MG63 (cell line): ENCODE measurements at regions not wholly inside any gene's neighbourhood (a gene's known extent, or its start where the extent isn't known, plus 50 kb on each side); places are given as distances from the start of the nearest gene placed in this dataset.

Experiments used
- DNase-seq: peaks from one replicate; pipeline ENCODE4 v3.0.0-alpha.2; 2020
- H3K27me3 ChIP-seq: fragments of 250-450 bp; sonication (Bioruptor Pico); 2 replicates; pipeline ENCODE4 v1.5.1; 2020; ENCODE audit warnings: mild to moderate bottlenecking, moderate library complexity
- H3K36me3 ChIP-seq: fragments of 250-450 bp; sonication (Bioruptor Pico); 2 replicates; pipeline ENCODE4 v1.5.1; 2020; ENCODE audit warnings: mild to moderate bottlenecking, moderate library complexity
- H3K4me3 ChIP-seq: fragments of 250-450 bp; sonication (Bioruptor Pico); 2 replicates; pipeline ENCODE4 v1.5.1; 2020; ENCODE audit warnings: mild to moderate bottlenecking, moderate library complexity
- H3K9me3 ChIP-seq: fragments of 250-450 bp; sonication (Bioruptor Pico); 2 replicates; pipeline ENCODE4 v1.5.1; 2020; ENCODE audit warnings: mild to moderate bottlenecking, moderate library complexity

DNA sequence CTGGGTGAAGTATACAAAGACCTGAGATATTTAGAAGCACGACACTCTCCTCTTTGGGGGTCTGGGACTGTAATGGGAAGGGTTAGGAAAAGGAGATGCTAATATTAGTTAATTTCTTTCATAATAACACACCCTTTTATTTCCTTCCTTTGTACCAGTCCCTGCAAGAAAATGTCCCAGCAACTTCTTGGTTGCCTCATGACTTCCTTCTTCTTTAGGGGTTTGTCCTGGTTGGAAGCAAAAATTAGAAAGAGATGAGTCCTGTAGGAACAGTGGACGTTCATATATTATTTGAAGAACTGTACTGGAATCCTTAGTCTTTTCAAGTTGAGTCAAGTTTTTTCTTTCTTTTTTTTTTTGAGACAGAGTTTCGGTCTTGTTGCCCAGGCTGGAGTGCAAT is 227.8 kb upstream of the TBL1XR1 start:
- H3K9me3 ChIP-seq: no peaks in the 10 kb centered on the region
- H3K4me3 ChIP-seq: no peak overlapping the region
- no peaks in the 10 kb centered on the region for H3K27me3 ChIP-seq
- H3K36me3 ChIP-seq: no peaks in the 10 kb centered on the region
- no peak for DNase-seq

DNA sequence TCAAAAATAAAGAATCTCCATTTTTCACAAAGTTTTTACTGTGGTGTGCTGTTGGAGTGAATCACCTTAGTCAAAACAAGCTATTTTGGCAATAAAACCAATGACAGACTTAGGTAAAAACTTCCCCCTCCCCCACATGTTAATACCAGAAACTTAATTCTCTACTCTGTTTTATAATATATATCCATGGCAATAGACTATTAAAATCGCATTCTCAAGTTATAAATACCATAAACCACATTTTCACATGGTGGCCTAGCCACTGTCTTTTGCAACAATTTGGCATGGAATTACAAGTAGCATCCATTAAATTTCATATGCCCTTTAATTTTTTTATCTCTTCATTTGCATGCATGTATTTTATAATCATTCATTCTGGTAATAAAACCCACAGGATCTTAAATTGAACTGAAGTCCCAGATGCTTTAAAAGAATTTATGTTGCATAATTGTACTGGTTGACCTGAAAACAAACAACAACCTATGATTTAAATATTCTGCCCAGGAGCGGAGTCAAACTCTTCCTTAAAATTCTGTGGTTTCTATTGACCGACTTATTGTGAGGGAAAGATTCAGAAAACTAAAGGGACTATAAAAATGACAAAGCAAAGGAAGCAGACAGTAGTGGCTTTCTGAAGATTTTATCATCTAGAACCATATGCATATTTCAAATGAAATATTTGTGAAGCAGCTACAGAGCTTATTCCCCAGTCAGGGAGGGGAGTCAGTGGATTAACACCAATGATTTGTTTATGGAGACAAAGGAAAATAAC is 229.0 kb upstream of the TBL1XR1 start:
- Histone ChIP-seq H3K4me3 (no peak overlapping the region), H3K9me3 (no peaks in the 10 kb centered on the region), H3K36me3 (no peaks in the 10 kb centered on the region), H3K27me3 (no peaks in the 10 kb centered on the region)
- DNase-seq: no peak

DNA sequence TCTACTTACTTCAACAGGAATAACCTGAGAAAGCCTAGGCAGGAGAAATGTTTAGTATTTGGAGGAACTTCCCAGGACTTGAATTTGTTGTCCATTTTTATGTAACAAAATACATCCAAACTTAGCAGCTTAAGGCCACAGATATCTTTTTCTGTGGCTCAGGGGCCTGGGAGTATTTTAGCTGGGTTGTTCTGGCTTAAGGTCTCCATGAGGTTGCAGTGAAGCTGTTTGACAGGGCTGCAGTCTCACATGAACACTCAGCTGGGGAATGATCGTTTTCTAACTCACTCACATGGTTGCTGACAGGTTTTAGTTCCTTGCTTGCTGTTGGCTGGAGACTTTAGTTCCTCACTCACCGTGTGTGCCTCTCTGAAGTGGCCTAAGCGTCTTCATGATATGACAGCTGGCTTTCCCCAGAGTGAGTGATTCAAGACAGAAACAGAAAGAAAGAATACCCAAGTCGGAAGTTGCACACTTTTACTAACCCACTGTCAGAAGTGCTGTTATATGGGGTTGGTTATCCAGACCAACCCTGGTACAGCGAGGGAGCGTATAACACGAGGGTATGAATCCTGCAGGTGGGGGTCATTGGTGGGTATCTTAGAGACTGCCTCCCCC is 229.7 kb upstream of the TBL1XR1 start:
- DNase-seq: no peak

DNA sequence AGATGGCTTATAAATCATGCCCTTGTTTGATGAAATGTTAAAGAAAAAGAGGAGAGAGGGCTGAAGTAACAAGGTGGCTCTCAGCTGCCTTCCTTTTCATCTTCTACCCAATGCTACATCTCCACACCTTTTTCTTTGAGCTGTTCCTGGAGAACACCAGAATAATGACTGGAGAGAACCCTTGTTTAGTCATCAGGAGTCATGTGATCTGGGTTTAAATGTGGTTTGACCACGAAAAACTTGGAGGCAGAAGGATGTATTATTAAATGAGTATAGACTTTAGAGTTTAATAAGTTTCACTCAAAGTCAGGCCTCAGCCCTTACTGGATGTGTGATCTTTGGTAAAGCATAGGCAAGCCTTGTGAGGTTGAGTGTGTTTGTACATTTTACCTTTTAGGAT is 230.3 kb upstream of the TBL1XR1 start:
- Histone ChIP-seq H3K27me3 (no peaks in the 10 kb centered on the region), H3K4me3 (no peak overlapping the region), H3K36me3 (no peaks in the 10 kb centered on the region), H3K9me3 (no peaks in the 10 kb centered on the region)
- DNase-seq: no peak

More for the DNA sequence above, 229.7 kb upstream of the TBL1XR1 start:
- Histone ChIP-seq H3K27me3 (no peaks in the 10 kb centered on the region), H3K36me3 (no peaks in the 10 kb centered on the region), H3K4me3 (no peak overlapping the region), H3K9me3 (no peaks in the 10 kb centered on the region)

DNA sequence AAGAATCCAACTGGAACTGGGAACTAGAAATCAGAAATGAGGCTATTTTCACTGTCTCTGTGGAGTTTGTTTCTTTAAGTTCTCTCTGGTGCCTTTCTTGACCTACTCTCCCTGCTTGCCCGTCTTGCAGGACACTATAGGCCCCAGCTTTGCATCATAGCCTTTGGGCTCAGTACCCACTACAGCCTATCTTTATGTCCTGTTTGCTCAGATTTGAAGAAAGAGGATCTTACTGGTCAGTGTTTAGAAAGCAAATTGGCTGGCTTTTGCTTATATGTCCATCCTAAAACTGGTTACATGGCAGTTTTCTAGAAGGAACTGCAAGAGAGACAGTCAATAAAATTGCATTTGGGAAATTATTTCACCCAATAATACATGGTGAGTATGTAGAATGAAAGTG is 231.8 kb upstream of the TBL1XR1 start:
- Histone ChIP-seq H3K36me3 (no peaks in the 10 kb centered on the region), H3K4me3 (no peak overlapping the region), H3K27me3 (no peaks in the 10 kb centered on the region), H3K9me3 (no peaks in the 10 kb centered on the region)
- DNase-seq: no peak

- no peak for DNase-seq
- Histone ChIP-seq H3K27me3 (no peaks in the 10 kb centered on the region), H3K4me3 (no peak overlapping the region)
These were observed 232.5 kb upstream of the TBL1XR1 start for GRCh38 chr3:177429771-177430170.

GRCh38 chr3:177430653-177431052 is 233.4 kb upstream of the TBL1XR1 start:
- DNase-seq: no peak
- Histone ChIP-seq H3K27me3 (no peaks in the 10 kb centered on the region), H3K9me3 (no peaks in the 10 kb centered on the region), H3K36me3 (no peaks in the 10 kb centered on the region), H3K4me3 (no peak overlapping the region)

More at GRCh38 chr3:177429771-177430170, 232.5 kb upstream of the TBL1XR1 start:
- Histone ChIP-seq H3K36me3 (no peaks in the 10 kb centered on the region), H3K9me3 (no peaks in the 10 kb centered on the region)

DNA sequence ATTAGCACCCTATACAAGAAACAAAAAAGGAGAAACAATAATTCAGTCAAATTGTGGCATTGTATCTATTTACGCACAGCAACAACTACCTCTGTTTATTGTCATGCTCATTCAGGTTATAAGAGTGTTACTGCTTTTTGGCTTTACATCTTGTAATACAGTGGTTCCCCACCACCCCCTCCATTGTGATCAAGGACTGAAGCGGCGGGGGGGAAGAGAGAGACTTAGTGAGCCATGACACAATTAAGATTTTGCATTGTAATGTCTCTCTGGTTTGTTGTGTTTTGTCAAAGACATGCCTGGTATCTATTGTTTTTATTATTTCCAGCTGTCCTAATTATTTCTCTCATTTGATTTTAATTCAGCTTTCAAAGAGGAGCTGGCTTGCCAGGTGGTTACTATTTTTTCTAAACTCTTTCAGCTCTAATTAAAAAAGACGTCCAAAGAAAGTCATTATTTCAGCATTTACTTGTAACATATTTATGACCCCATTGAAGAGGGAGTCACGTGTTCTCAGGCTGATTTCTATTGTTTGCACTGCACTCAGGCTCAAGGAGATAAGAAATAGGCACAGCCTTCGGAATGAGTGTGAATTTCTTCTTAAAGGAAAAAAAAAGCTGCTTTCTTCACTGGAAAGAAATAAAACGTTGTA is 234.4 kb upstream of the TBL1XR1 start:
- no peaks in the 10 kb centered on the region for H3K9me3 ChIP-seq

DNA sequence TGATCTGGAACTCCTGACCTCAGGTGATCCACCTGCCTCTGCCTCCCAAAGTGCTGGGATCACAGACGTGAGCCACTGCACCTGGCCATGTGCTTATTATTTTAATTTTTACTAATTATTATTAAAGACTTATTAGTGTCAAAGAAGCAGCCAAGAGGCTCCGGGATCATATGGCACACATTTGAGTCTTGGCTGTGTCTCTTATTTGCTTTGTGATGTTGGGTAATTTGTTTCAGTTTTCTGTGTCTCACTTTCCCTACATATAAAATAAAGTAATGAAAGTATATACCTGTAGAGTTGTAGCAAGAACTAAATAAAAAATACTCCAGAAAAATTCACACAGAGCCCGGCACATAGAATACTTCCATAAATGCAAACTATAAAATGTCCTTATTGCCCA is 238.0 kb upstream of the TBL1XR1 start:
- H3K4me3 ChIP-seq: no peak overlapping the region

More for the DNA sequence above, 234.4 kb upstream of the TBL1XR1 start:
- H3K4me3 ChIP-seq: no peak overlapping the region
- no peaks in the 10 kb centered on the region for H3K27me3 ChIP-seq
- H3K36me3 ChIP-seq: no peaks in the 10 kb centered on the region
- no peak for DNase-seq

DNA sequence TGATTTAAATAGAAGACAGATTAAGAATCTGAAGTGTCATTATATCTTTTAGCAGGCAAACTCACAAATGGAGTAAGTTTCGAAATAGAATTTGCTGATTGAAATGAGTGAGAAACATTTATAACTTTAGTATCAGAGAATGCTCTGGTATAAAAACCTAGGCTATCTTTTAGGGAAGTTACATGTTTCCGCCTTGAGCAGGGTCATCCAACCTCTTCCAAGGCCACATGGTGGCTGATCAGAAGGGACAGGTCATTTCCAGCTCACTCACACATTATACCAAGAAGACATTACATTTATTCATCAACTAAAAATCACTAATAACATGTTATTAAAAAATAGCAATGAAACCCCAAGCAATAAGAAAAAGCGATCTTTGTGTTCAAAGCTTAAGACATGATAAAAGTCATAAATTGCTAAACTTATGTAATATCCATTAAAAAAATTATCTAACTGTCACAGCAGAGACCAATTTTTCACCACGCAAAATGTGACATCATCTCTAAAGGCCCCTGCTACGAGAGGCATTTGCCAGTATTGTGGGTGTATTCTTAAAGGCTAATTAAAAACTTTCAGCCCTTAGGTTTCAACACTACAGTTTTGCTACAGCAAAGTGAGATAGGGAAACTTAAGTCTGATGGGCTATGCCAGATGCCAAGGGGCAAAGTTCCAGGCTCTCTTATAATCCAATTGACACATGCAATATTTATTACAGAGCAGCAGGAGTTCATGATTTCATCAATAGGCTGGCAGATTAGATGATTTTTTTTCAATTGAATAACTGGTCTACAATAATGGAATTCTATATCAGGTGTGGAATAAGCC is 240.4 kb upstream of the TBL1XR1 start:
- Histone ChIP-seq H3K36me3 (no peaks in the 10 kb centered on the region), H3K4me3 (no peak overlapping the region), H3K9me3 (no peaks in the 10 kb centered on the region), H3K27me3 (no peaks in the 10 kb centered on the region)
- peak; percentile 26 for DNase-seq

More for the DNA sequence above, 238.0 kb upstream of the TBL1XR1 start:
- DNase-seq: no peak
- Histone ChIP-seq H3K9me3 (no peaks in the 10 kb centered on the region), H3K36me3 (no peaks in the 10 kb centered on the region), H3K27me3 (no peaks in the 10 kb centered on the region)

- H3K36me3 ChIP-seq: no peaks in the 10 kb centered on the region
- no peaks in the 10 kb centered on the region for H3K9me3 ChIP-seq
- DNase-seq: no peak
- no peaks in the 10 kb centered on the region for H3K27me3 ChIP-seq
- no peak overlapping the region for H3K4me3 ChIP-seq
These were observed 241.4 kb upstream of the TBL1XR1 start for GRCh38 chr3:177438596-177439220.

DNA sequence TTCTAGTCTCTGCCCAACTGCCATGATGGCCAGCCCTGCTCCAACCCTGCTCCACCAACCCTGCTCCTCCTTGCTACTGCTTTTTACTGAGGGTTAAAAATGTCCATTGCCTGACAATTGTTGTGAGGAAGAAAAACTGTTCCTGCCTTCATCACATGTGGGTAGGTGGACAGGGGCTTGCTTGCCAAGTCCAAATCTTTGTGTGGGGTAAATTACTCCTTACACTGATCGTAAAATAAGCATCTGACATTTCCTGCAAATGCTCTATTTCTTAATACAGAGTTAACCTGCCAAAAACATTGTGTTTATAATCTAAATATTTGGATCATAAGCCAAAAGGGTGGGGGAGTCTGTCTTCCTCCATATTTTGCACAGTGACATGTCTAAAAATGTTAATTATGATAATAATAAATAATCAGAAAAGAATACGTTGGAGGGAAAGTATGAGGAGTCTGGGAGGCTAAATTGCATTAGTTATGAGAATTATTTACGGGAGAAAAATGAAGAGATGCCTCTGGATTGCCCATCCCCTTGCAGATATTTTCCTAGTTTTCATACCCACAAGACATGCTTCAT is 242.5 kb upstream of the TBL1XR1 start:
- Histone ChIP-seq H3K4me3 (no peak overlapping the region), H3K36me3 (no peaks in the 10 kb centered on the region), H3K27me3 (no peaks in the 10 kb centered on the region), H3K9me3 (no peaks in the 10 kb centered on the region)
- DNase-seq: peak; percentile 46

- Histone ChIP-seq H3K4me3 (no peak overlapping the region), H3K27me3 (no peaks in the 10 kb centered on the region), H3K36me3 (no peaks in the 10 kb centered on the region), H3K9me3 (no peaks in the 10 kb centered on the region)
- no peak for DNase-seq
These were observed 243.3 kb upstream of the TBL1XR1 start for GRCh38 chr3:177440456-177441104.

- Histone ChIP-seq H3K27me3 (no peaks in the 10 kb centered on the region), H3K9me3 (no peaks in the 10 kb centered on the region), H3K36me3 (no peaks in the 10 kb centered on the region), H3K4me3 (no peak overlapping the region)
- no peak for DNase-seq
These were observed 244.1 kb upstream of the TBL1XR1 start for GRCh38 chr3:177441276-177441812.

DNA sequence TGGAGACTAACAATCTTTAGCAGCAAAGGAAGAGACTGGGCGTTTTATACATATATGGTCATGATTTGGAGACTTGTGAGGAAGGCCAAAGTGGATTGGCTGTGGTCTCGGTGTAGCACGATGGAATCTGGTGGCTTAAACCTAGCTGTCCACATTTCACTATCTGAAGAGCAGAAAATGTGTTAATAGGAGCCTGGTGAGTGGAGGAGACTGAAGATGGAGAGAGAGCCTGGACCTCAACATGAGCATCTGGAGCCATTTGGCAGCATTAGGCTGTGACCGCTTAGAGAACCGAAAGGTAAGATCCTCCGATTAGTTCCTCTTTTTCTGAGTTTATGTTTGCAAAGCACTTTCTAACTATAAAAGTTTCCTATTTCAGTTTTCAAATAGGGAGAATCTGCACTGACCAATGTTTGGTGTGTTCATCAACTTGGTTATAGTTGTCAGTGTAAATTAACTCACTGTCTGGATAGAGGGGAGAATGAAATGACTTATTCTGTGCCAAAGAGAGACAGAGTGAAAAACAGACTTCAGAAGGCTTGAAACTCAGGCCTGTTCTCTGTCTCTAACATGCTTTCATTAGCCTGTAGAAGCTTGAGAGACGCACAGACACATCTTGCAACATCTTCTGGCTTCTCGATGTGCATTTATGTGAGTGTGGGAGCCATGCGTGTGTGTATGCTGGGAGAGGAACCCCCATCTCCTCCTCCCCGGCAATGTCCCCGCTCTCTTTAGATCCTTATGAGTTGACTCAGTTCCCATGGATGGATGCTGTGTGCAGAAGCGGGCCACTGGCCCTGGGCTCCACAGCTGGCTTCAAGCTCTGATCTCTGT is 244.7 kb upstream of the TBL1XR1 start:
- Histone ChIP-seq H3K27me3 (no peaks in the 10 kb centered on the region), H3K36me3 (no peaks in the 10 kb centered on the region), H3K4me3 (no peak overlapping the region), H3K9me3 (no peaks in the 10 kb centered on the region)
- peak; percentile 24 for DNase-seq
